ENCODE measurements at regions not wholly inside any gene's neighbourhood (a gene's known extent, or its start where the extent isn't known, plus 50 kb on each side); places are given as distances from the start of the nearest gene placed in this dataset.

DNA sequence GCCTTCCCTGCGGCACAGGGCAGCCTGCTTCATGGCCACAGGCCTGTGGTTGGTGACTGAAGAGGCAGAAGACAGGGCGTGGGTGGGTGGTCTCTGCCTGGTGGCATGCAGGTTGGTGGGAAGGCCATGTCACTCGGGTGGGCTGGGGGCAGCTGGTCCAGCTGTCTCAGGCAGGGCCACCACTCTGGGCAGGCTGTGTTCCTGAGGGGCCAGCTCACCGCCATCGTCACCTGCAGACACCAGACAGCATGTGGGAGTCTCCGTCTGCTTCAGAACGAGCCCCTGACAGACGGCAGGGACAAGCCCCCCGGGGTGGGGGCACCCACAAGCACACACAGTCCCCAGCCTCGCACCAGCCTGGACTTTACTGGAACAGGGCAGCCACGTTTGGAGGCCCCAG, 750.1 kb downstream of the BRD1 start (continued):
- TF ChIP-seq SIN3A (IDR thresholded peaks at IDR 0.05; ENCODE audit: low read depth) = no peak

DNA sequence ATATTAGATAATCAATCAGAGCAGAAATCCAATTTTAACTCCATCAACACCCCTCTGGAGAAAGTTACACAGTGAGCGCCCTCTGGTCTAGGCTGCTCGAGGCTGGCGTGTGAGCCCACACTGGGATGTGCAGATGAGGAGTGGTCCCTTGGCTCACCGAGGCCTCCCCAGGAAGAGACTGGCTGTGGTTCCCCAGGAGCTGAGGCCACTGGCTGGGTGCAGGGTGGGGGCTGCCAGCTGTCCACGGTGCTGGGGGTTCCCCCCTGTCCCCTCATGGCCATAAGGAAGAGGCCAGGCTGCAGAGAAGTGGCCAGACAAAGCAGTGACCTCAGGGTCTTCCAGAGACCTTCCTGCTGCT, 750.7 kb downstream of the BRD1 start:
- no peak overlapping the region for H2AFZ ChIP-seq (ENCODE audit: low read depth, low read length, poor library complexity, severe bottlenecking)
- no peaks in the 10 kb centered on the region for H4K20me1 ChIP-seq (ENCODE audit: insufficient read depth)
- H3K27me3 ChIP-seq (ENCODE audit: insufficient read depth, low read length) = peaks cover 34% of the 10 kb centered on the region; the same call in 1 of the 2 replicates
- RAD21 ChIA-PET (ENCODE audit: low non-redundant PET in 1 of 2, low total read pairs in 2 of 2, uncharacterized antibody in 2 of 2, unreplicated experiment in 2 of 2) = no interaction called here
- H3K4me2 ChIP-seq (ENCODE audit: low read length) = no peak overlapping the region
- no TSS peak for BruUV-seq (replicated peaks)
- no peaks in the 10 kb centered on the region for H3K4me1 ChIP-seq (ENCODE audit: control insufficient read depth in 1 of 2, insufficient read depth in 2 of 2, low read length in 2 of 2)
- CTCF ChIA-PET = no interaction called here
- ATAC-seq (no peak), DNase-seq (ENCODE audit: low read depth, low spot score) (no peak)
- H3K36me3 ChIP-seq (ENCODE audit: control insufficient read depth in 1 of 2, insufficient read depth in 2 of 2, low read length in 2 of 2) = no peaks in the 10 kb centered on the region
- H3K79me2 ChIP-seq (ENCODE audit: insufficient read depth, low read length) = no peaks in the 10 kb centered on the region
- H3K4me3 ChIP-seq (replicated peaks in 1 of 2; ENCODE audit: low read depth in 1 of 2, low read length in 2 of 2) = no peak overlapping the region
- no peaks in the 10 kb centered on the region for H3K9me2 ChIP-seq (ENCODE audit: insufficient read depth)
- intact Hi-C loops (cut with micrococcal nuclease) = no loop called here
- POLR2A ChIA-PET = no interaction called here
- TF ChIP-seq EZH2phosphoT487 (IDR thresholded peaks at IDR 0.05; ENCODE audit: borderline replicate concordance) (no peak), ZNF274 (IDR thresholded peaks at IDR 0.05; ENCODE audit: low read depth, low read length) (no peak), CEBPB (IDR thresholded peaks at IDR 0.05; ENCODE audit: low read depth) (no peak), SIN3A (IDR thresholded peaks at IDR 0.05; ENCODE audit: low read depth) (no peak), EZH2 (IDR thresholded peaks at IDR 0.05) (no peak), POLR2A (IDR thresholded peaks at IDR 0.05; ENCODE audit: borderline replicate concordance, extremely low read depth, insufficient read depth, insufficient read length) (no peak), RAD21 (IDR thresholded peaks at IDR 0.05; ENCODE audit: low read depth) (no peak), FOSL1 (IDR thresholded peaks at IDR 0.05; ENCODE audit: low read depth) (no peak), SRF (IDR thresholded peaks at IDR 0.05; ENCODE audit: low read depth) (no peak), SP1 (IDR thresholded peaks at IDR 0.05; ENCODE audit: low read depth) (no peak), JUND (IDR thresholded peaks at IDR 0.05) (no peak), TCF7L2 (IDR thresholded peaks at IDR 0.05; ENCODE audit: borderline replicate concordance, extremely low read depth, insufficient read depth, insufficient read length) (no peak)
- TF ChIP-seq, protein P1, sequence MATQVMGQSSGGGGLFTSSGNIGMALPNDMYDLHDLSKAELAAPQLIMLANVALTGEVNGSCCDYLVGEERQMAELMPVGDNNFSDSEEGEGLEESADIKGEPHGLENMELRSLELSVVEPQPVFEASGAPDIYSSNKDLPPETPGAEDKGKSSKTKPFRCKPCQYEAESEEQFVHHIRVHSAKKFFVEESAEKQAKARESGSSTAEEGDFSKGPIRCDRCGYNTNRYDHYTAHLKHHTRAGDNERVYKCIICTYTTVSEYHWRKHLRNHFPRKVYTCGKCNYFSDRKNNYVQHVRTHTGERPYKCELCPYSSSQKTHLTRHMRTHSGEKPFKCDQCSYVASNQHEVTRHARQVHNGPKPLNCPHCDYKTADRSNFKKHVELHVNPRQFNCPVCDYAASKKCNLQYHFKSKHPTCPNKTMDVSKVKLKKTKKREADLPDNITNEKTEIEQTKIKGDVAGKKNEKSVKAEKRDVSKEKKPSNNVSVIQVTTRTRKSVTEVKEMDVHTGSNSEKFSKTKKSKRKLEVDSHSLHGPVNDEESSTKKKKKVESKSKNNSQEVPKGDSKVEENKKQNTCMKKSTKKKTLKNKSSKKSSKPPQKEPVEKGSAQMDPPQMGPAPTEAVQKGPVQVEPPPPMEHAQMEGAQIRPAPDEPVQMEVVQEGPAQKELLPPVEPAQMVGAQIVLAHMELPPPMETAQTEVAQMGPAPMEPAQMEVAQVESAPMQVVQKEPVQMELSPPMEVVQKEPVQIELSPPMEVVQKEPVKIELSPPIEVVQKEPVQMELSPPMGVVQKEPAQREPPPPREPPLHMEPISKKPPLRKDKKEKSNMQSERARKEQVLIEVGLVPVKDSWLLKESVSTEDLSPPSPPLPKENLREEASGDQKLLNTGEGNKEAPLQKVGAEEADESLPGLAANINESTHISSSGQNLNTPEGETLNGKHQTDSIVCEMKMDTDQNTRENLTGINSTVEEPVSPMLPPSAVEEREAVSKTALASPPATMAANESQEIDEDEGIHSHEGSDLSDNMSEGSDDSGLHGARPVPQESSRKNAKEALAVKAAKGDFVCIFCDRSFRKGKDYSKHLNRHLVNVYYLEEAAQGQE (IDR thresholded peaks at IDR 0.05; ENCODE audit: low read depth) = no peak
- TF ChIP-seq, protein P2, sequence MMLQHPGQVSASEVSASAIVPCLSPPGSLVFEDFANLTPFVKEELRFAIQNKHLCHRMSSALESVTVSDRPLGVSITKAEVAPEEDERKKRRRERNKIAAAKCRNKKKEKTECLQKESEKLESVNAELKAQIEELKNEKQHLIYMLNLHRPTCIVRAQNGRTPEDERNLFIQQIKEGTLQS (IDR thresholded peaks at IDR 0.05) = no peak
- TF ChIP-seq, protein P3, sequence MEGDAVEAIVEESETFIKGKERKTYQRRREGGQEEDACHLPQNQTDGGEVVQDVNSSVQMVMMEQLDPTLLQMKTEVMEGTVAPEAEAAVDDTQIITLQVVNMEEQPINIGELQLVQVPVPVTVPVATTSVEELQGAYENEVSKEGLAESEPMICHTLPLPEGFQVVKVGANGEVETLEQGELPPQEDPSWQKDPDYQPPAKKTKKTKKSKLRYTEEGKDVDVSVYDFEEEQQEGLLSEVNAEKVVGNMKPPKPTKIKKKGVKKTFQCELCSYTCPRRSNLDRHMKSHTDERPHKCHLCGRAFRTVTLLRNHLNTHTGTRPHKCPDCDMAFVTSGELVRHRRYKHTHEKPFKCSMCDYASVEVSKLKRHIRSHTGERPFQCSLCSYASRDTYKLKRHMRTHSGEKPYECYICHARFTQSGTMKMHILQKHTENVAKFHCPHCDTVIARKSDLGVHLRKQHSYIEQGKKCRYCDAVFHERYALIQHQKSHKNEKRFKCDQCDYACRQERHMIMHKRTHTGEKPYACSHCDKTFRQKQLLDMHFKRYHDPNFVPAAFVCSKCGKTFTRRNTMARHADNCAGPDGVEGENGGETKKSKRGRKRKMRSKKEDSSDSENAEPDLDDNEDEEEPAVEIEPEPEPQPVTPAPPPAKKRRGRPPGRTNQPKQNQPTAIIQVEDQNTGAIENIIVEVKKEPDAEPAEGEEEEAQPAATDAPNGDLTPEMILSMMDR (IDR thresholded peaks at IDR 0.05 in 2 of 3, conservative IDR thresholded peaks at IDR 0.05 in 1 of 3; ENCODE audit: borderline replicate concordance in 1 of 3, insufficient read depth in 1 of 3, low read depth in 2 of 3, low read length in 2 of 3) = no peak
- TF ChIP-seq, protein P4, sequence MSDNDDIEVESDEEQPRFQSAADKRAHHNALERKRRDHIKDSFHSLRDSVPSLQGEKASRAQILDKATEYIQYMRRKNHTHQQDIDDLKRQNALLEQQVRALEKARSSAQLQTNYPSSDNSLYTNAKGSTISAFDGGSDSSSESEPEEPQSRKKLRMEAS (IDR thresholded peaks at IDR 0.05) = no peak
- no peak overlapping the region for H3K9ac ChIP-seq (ENCODE audit: low read length)
- no peaks in the 10 kb centered on the region for H3K9me3 ChIP-seq (ENCODE audit: control insufficient read depth in 1 of 2, insufficient read depth in 1 of 2, low read depth in 1 of 2, low read length in 2 of 2)
- no peak overlapping the region for H3K27ac ChIP-seq (ENCODE audit: low read depth, low read length)
